ENCODE measurements at regions not wholly inside any gene's neighbourhood (a gene's known extent, or its start where the extent isn't known, plus 50 kb on each side); places are given as distances from the start of the nearest gene placed in this dataset.

- Histone ChIP-seq H3K4me3 (replicated peaks in 1 of 3; ENCODE audit: insufficient read depth in 1 of 3, low read depth in 1 of 3, low read length in 3 of 3) (no peak overlapping the region), H3K4me1 (ENCODE audit: control insufficient read depth, extremely low read depth, insufficient read depth, low read length) (no peaks in the 10 kb centered on the region), H3K9me1 (replicated peaks; ENCODE audit: control insufficient read depth, extremely low read depth, insufficient read depth, low read length) (no peaks in the 10 kb centered on the region), H2AFZ (ENCODE audit: low read depth, low read length) (peak overlapping the region; percentile 10), H4K20me1 (replicated peaks; ENCODE audit: control insufficient read depth, extremely low read depth, insufficient read depth, low read length) (no peaks in the 10 kb centered on the region), H3K36me3 (ENCODE audit: control insufficient read depth in 2 of 2, extremely low read depth in 1 of 2, insufficient read depth in 2 of 2, low read length in 2 of 2) (no peaks in the 10 kb centered on the region), H3K9me3 (replicated peaks; ENCODE audit: control insufficient read depth, insufficient read depth, low read length) (no peaks in the 10 kb centered on the region), H3K27ac (ENCODE audit: insufficient read depth, low read depth, low read length) (no peak overlapping the region), H3K79me2 (ENCODE audit: control insufficient read depth, insufficient read depth, low read length) (no peaks in the 10 kb centered on the region), H3K9ac (replicated peaks; ENCODE audit: extremely low read depth, insufficient read depth, low read length) (no peak overlapping the region), H3K27me3 (ENCODE audit: control insufficient read depth in 2 of 2, insufficient read depth in 2 of 2, low read length in 2 of 2) (peaks cover 0 to 2% of the 10 kb centered on the region in 2 experiments), H3K4me2 (ENCODE audit: insufficient read depth, low read length) (no peak overlapping the region)
- intact Hi-C loops (cut with micrococcal nuclease) = no loop called here
- ChIA-PET CTCF (interaction anchor here (1.2 kb wide), 1 partner anchor 402 kb away, joined by 3 read pairs; no protein-coding TSS in a partner anchor), POLR2A (no interaction called here)
- no peak for DNase-seq (ENCODE audit: low read depth, low spot score)
- no peak for FAIRE-seq
- no TSS peak for BruUV-seq (replicated peaks)
- dilution Hi-C loops (cut with MboI; ENCODE audit: extremely low pct_ligation_motif_present, low sequenced_read_pairs) = no loop called here
- TF ChIP-seq POLR2AphosphoS5 (IDR thresholded peaks at IDR 0.05; ENCODE audit: insufficient read depth, low read depth, low read length) (no peak), POLR2A (IDR thresholded peaks at IDR 0.05; ENCODE audit: low read depth, low read length) (no peak), CTCF (IDR thresholded peaks at IDR 0.05; ENCODE audit: extremely low read depth in 1 of 2, insufficient read depth in 1 of 2, low read depth in 1 of 2, low read length in 2 of 2) (no peak), JUN (IDR thresholded peaks at IDR 0.05; ENCODE audit: borderline replicate concordance, insufficient read depth, insufficient read length, low read depth) (no peak), MAX (IDR thresholded peaks at IDR 0.05; ENCODE audit: insufficient read depth, insufficient read length) (no peak), FOS (IDR thresholded peaks at IDR 0.05; ENCODE audit: borderline replicate concordance, insufficient read depth, low read length) (no peak), MYC (IDR thresholded peaks at IDR 0.05; ENCODE audit: low read depth, low read length) (no peak), EZH2 (IDR thresholded peaks at IDR 0.05; ENCODE audit: borderline replicate concordance, low read depth, low read length, severe bottlenecking) (no peak), GATA2 (IDR thresholded peaks at IDR 0.05; ENCODE audit: insufficient read depth, insufficient read length, low read depth, low read length) (no peak)
These were observed 403.1 kb upstream of the TRIB2 start for GRCh38 chr2:12313445-12314126.

All from endothelial cell of umbilical vein (primary cell).